ENCODE measurements at regions not wholly inside any gene's neighbourhood (a gene's known extent, or its start where the extent isn't known, plus 50 kb on each side); places are given as distances from the start of the nearest gene placed in this dataset.

- TF ChIP-seq CTCF (IDR thresholded peaks at IDR 0.05): no peak
- no peak for TF ChIP-seq POLR2A (IDR thresholded peaks at IDR 0.05; ENCODE audit: low read length)
Measured at GRCh38 chr2:123609077-123609476, 416.0 kb upstream of the CNTNAP5 start.
